GM21526 (cell line): ENCODE measurements at regions not wholly inside any gene's neighbourhood (a gene's known extent, or its start where the extent isn't known, plus 50 kb on each side); places are given as distances from the start of the nearest gene placed in this dataset.

Experiments used
- ATAC-seq: cut with Tn5 transposase; IDR thresholded peaks from one replicate; pipeline ENCODE4 v1.9.1; 2021; ENCODE audit warnings: moderate library complexity; ENCODE audit not compliant: unreplicated experiment, low FRiP score

DNA sequence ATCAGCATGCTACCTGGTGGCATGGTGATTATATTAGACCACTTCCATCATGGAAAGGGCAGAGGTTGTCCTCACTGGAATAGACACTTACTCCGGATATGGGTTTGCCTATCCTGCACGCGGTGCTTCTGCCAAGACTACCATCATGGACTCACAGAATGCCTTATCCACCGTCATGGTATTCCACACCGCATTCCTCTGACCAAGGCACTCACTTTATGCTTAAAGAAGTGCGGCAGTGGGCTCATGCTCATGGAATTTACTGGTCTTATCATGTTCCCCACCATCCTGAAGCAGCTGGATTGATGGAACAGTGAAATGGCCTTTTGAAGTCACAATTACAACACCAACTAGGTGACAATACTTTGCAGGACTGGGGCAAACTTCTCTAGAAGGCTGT is 109.2 kb upstream of the DRD2 start:
- no peak for ATAC-seq

DNA sequence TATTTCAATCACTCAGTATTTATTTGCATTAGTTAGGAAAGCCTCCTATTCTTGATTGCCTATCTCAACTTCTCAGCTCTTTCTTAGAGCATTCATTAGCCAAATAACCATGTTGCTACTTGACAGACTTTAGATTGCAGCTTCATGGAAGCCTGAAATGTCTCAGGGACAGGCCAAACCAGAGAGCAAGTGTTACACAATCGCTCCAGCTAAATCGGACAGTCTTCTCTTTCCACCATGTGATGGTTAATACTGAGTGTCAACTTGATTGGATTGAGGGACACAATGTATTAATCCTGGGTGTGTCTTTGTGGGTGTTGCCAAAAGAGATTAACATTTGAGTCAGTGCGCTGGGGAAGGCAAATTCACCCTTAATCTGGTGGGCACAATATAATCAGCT is 106.5 kb upstream of the DRD2 start:
- ATAC-seq, result no peak

DNA sequence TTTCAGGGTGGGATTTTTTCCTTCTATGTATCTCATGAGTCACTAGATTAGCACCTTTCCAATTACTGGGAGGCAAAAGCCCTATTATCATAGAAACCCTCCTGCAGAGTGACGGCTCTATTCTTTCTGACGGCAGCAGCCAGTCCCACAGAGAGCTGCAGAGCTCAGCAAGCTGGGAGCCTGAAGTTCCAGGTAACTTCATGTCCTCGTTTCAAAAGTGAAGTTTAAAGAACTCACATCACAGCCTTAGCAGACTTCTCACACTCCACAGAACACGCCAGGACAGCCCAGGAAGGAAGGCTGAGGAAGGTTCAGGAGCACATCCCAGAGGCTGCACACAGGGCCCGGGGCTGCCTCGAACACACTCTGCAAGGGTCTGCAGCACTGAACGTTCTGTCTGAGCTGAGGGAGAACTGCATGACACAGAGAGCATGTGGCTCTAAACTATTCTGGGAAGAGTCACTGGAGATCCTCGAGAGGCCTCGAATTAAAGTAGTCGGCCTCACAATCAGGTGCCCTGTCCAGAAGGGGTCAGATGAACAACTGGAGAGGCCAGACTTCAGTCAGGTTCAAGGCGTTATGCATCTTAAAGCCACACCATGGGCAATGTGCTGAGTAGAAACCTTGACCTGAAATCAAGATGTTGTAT is 104.2 kb upstream of the DRD2 start:
- no peak for ATAC-seq

DNA sequence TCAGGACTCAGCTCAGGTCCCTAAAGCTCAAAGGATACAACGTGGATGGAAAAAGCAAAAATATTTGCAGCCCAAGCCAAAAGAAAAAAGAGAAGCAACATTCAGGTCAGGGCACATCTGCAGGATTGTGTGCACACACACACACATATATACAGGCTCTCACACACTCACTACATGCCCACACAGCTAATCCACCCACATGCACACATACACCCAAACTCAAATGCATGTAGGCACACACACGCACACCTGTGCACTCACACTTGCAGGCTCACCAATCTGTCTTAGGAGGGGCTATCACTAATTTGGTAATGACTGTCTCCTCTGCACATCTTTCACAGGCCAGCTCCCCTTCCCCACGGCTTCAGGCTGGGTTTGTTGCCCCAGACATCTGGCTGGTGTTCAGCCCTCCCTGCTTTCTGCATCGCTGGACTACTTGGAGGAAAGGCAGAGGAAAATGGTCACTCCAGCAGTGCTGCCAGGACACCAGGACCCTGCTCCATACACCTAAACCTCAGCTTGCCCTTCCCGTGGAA is 103.6 kb upstream of the DRD2 start:
- ATAC-seq, result no peak

DNA sequence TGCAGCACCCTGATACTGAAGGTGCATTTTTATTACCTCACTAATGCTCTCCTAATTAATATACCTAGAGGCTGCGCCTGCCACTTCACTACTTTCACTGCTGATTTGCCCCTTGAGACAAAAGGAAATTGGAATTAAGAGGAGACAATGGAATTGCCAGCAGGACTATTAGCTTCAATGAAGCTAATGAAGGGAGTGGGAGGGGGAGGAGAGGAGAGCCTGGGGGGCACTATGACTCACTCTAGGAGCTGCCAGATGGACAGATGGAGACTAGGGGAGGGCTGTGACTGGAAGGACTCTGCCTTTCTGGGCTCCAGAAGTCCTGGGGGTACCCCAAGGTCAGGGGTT is 102.8 kb upstream of the DRD2 start:
- ATAC-seq, result no peak

DNA sequence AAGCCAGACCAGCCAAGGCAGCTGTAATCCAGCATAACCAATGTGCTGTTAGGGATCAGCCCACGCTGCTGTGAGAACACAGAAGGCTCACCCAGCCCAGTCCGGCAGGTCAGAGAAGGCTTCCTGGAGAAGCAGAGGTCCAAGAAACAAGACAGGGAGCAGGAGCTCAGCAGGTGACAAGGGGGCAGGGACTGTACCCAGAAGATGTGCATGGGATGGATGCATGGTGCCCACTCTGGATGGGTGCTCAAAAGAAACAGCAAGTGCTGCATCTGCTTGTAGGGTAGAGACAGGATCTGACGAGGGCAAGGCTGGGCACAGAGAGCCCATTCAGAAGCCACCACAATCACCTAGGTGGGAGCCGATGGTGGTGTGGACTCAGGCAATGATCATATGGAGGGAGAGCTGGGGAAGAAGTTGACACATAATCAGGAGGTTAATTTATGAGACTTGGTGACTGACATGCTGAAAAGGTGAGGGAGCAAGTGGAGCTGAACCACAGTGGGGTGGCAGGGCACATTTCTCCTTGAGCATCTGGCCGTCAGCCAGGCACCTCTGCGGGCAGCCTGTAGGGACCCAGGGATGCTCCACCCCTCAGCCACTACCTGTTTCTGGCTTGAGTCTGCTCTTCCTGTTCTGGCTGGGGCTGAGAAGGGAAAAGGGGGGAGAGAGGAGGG is 102.3 kb upstream of the DRD2 start:
- no peak for ATAC-seq

DNA sequence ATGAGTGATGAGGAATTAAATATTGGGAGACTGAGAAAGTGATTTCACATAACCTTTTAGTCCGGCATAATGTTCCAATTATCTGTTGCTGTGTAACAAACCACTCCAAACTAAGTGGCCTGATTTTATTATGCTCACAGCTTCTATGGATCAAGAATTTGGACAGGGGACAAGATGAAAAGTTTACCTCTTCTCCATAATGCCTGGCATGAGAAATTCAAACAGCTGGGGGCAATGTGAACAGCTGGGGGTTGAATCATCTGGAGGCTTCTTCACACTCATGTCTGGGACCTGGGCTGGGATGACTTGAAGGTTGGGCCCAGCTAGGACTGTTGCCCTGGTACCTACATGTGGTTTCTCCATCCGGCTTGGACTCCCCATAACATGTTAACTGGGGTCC is 99.4 kb upstream of the DRD2 start:
- no peak for ATAC-seq

DNA sequence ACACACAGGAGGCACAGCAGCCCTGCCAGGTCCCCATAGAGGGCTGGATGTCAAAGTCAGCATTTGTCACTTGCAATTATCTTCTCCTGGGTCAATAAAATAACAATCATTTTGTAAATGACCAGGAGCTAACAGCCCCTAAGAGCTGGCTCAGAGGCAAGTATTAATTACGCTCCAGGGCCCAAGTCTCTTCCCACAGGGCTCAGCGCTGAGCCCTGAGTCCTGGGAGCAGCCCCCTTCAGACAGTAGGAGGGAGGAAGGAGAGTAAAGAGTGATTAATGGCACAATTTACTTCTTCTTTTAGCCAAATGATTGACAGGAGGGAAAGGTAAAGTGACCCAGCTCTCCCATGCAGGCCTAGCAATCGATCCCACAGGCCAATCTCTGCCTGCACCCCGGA is 99.0 kb upstream of the DRD2 start:
- ATAC-seq, result no peak

DNA sequence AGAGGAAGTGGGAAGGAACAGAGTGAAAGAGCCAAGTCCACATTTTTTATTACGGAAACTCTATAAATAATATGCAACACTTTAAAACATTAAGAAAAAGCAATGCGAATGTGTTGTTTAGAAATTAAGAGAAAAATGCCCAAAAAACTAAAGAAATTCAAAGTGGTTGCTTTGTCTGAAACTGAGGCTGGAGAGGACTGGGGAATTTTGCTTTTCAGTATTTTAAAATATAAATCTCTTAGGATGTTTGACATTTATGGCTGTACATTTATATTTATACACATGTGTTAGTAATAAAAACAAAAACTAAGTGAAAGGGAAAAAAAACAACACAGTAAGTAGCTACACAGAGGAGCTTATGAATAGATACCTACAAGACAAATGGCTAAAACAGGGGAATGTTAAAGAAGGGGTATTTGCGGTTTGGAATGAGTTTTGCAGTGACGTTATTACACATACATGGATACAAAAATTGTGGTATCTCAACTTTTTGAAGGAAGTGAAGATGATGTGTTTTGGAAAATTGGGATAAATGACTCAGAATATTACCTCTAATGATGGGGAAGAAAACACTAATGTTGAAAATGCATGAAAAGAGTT is 97.0 kb upstream of the DRD2 start:
- no peak for ATAC-seq

DNA sequence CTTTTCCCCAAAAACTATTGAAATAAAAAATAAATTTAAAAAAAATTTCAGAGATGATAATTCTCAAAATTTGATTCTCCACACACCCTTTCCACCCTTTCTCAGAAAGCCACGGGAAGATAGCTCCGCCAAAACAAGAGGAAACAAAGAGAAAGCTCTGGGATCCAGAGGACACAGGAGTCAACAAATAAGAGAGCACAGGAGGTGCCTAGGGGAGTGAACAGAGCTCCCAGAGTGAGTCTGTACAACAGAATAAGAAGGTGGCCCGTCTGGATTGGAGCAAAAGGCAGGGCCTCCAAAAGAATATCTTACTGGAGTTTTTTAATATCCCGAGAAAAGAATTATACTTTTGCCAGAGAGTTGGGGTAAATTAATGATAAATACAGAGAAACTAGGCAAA is 96.3 kb upstream of the DRD2 start:
- ATAC-seq, result no peak

DNA sequence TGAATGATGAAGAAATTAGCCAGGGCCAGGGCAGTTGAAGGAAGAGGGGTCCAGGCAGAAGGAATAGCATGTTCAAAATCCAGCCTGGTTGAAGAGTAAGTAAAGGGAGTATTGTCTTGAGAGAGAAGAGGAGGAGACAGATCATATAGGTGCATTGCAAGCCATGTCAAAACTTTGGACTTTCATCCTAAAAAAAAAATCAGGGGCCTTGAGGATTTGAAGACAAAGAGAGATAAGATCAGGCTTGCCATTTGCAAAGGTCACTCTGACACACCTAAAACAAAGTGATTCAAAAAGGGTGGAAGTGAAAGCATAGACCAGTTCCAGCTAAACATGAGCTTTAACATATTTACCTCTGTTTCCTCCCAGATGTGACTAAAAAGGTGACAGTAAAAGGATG is 95.7 kb upstream of the DRD2 start:
- no peak for ATAC-seq

DNA sequence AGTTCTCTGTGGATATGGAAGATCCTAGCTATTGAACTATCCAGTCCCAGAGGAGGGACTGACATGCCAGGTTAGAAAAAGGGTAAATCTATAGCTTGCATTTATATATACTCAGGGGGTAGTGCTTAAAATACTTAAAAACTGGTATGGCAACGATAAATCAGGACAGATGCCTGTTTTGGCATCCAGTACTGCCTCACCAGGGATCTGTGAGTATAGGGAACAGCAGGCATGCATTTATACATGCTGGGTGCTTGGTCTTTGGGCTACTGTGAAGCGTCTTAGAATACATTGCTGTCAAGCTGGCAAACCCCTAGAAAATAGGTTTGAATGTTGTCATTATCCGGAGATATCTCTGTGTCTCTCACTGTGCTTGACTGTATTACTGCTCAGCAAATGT is 94.2 kb upstream of the DRD2 start:
- ATAC-seq, result no peak

DNA sequence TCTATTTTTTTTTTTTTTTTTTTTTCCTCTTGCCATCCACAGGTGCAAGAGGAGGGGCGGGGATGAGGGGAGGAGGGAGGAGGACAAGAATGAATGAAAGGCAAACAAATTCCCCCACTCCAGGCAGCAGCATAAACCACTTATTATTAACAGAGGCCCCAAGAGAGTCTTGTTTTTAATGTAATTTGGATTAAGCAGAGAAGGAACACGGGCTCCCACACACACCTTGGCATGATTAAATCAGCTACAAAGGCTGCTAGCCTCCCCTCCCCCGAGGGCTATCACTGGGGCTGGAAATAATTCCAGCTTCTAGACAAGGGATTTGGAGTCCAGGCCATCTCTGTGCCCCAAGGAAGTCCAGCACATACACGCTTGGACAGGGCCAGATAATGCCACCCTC is 93.4 kb upstream of the DRD2 start:
- no peak for ATAC-seq

DNA sequence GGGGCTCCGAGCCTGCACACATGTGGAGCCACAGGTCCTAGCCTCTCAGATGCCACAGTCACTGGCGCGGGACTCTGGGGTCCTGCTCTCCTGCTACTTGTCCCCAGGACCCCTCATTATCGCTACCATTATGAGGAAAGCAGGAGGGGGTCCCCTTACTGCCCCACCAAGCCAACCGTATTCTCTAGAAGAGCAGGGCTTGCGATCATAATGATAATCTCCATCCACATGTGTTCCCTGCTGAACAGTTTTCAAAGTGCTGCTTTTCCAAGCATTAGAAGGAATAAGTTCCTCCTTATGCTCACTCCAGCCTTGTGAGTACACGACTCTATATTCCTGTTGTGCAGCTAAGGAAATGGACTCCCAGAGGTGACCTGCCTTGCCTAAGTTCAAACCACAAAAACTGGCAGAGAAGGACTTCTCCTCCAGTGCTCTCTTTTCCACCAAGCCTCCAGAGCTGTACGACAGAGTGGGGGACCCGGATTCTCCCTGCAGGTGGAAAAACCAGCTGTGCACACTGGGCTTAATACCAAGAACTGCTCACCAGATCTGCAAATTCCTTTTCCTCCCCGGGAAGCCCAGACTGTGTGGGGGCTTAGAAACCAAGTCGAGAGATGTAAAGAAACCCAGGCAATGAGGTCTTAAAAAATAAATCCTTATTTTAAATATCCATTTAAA is 92.8 kb upstream of the DRD2 start:
- ATAC-seq, result no peak

DNA sequence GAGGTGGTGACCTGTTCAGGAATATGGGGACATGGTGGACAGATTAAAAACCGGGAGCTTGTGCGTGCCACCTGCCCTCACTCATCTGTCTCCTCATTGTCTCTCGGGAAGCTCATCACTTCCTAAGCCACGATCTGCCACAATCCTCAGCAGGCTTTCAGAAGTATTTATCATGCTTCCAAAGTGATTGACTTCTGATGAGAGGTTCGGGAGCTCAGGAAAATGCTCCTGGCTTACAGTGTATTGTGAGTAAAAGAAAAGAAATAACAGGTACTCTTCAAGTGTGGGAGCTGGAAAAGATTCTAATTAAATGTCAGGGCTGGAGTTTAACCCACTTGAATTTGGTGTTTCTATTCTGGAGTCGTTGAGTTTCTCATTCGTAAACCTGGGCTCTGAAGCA is 91.9 kb upstream of the DRD2 start:
- no peak for ATAC-seq

DNA sequence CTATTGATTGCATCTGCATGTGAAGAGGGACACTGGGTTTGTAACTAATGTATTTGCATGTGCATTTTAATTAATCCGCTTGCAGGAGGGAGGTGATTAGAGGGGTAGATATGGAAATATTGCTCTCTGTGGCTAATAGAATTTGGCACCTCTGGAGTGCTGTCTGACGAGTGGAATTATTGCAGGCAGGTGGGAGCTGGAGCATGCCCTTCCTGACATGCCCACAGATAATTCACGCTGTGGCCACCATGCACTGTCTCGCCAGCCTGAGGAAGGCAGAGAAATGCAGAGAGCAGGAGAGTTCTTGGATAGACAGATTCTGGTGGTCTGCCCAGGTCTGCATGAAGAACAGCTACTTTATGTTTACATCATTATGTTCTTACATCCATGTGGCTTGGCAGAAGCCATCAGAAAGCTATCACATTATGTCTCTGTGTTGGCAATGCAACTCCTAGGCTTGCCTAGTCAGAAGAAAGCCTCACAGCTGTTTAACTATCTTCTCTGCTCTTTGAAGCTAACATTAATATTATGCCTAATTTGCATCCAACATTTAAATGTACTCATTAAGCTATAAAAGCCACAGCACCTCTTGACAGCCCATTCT is 89.4 kb upstream of the DRD2 start:
- no peak for ATAC-seq

DNA sequence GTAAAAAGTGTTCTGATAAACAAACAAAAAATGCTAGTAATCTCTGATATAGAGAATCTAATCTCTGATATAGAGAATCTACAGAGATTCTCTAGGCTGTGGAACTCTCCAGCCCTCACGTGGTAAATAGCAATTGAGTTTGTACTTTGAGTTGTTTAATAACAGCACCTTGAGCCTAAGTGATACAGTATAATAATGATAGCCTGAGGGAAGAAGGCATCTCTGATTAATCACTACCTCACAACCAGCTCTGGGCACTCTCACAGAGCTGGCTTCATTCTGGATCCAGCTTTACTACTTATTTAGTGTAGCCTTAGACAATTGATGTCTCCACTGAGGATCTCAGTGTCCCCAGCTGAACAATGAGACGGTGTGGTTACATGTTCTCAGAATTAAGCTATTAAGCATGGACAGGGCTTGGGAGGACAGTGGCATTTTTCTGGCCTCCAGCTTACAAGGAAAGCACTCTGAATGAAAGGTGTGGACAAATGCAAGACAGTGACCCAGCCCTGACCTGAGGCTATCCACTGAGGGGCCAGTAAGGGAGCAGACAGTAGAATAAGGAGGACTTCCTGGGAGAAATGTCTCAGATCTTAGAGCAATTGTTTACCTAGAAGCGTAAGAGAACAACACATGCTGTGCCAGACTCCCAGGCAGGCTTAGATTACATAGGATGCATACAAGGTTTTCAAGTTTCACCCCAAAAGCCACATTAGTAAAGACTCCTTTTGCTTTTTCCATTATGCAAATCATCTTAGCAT is 88.7 kb upstream of the DRD2 start:
- no peak for ATAC-seq

DNA sequence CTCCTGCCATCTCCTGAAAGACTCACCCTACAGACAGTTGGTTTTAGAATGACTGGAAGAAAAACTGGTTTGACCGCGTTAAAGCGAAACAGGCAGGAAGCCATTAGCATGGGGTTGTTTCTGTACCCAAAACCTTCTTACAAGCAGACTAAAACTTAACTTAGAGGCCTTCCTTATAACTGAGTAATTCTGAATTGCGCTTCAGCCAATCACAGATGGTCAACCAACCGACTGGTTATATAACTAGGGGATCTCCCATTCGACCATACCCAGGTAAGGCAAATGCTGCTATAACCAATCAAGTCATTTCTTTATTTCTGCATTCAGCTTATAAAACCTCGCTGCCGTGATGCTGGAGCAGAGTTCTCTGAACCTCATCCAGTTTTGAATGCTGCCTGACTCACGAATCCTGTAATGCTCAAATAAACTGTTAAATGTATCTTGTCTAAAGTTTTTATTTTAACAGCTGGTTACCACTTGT is 87.8 kb upstream of the DRD2 start:
- no peak for ATAC-seq

DNA sequence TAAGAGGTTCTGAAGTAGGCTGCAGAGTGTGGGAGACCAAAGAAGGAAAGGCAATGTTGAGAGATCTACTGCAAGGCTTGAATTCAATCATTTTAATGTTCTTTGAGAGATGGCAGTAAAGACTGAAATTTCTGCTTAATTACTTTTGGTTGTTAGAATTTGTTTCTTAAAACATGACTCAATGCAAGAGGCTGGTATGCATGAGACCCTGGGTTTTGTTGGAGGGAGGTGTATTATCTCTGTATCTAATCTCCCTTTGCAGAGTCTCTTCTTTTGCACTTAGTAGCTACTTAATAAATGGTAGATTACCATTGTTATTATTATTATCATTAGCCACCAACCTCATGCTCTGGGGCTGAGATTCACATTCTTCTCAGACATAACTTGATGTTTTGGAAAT is 87.4 kb upstream of the DRD2 start:
- ATAC-seq, result no peak

DNA sequence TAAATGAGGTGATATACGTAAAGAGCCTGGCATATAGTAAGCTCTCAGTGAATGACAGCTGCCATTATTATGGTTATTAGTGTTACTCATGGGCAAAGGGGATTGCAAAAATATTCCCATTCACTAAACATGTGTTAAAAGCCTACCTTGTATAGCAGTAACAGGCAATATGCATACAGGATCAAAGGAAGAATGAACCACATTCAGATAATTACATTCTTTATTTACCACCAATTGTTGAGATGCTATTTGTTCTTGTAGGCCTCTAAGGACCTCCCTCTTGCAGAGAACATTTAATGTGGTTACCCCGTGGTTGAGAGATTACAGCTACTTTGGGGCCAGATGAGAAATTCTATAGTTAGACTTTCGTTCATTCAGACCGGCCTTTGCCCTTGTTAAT is 82.7 kb upstream of the DRD2 start:
- ATAC-seq, result no peak
